ENCODE measurements at regions not wholly inside any gene's neighbourhood (a gene's known extent, or its start where the extent isn't known, plus 50 kb on each side); places are given as distances from the start of the nearest gene placed in this dataset.
A peak's percentile ranks its signal among the peaks of the same experiment; 100 is the strongest.

DNA sequence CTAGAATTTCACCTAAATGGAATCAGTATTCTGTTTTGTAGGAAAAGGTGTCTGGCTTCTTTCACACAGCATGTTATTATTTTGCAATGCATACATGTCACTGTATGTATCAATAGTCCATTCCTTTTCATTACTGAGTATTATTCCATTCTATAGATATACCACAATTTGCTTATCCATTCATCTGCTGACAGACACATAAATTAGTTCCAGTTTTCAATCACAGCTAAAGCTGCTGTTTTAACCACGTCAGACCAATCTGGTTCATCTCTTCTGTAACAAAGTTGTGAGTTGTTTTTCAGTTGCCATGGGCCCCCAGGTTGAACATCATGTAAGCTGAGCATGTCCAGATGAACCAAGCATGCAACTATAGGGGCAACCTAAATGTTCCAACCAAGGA lies 282.1 kb upstream of the MKLN1 start:
- Histone ChIP-seq H3K36me3 (peaks cover 0 to 43% (median 0%) of the 10 kb centered on the region in 3 donors), H3K27me3 (no peaks in the 10 kb centered on the region), H3K4me1 (peaks cover 0 to 63% (median 13%) of the 10 kb centered on the region in 4 donors), H3K4me3 (no peak overlapping the region), H3K9me3 (peaks cover 0 to 6% (median 0%) of the 10 kb centered on the region in 4 donors), H3K27ac (no peak overlapping the region)
- WGBS, 2 donors = 95 to 100% methylated on average over 1 of the region's 1 CpG
- TF ChIP-seq, protein P1, sequence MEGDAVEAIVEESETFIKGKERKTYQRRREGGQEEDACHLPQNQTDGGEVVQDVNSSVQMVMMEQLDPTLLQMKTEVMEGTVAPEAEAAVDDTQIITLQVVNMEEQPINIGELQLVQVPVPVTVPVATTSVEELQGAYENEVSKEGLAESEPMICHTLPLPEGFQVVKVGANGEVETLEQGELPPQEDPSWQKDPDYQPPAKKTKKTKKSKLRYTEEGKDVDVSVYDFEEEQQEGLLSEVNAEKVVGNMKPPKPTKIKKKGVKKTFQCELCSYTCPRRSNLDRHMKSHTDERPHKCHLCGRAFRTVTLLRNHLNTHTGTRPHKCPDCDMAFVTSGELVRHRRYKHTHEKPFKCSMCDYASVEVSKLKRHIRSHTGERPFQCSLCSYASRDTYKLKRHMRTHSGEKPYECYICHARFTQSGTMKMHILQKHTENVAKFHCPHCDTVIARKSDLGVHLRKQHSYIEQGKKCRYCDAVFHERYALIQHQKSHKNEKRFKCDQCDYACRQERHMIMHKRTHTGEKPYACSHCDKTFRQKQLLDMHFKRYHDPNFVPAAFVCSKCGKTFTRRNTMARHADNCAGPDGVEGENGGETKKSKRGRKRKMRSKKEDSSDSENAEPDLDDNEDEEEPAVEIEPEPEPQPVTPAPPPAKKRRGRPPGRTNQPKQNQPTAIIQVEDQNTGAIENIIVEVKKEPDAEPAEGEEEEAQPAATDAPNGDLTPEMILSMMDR (IDR thresholded peaks at IDR 0.05) = no peak
- TF ChIP-seq POLR2A (IDR thresholded peaks at IDR 0.05) (no peak), EP300 (IDR thresholded peaks at IDR 0.05) (no peak)
- DNase-seq (ENCODE audit: low spot score in 2 of 2) = no peak

GRCh38 chr7:131046246-131046645 lies 281.4 kb upstream of the MKLN1 start:
- TF ChIP-seq, protein P1 (IDR thresholded peaks at IDR 0.05) = no peak
- TF ChIP-seq POLR2A (IDR thresholded peaks at IDR 0.05) = no peak
- no peak for TF ChIP-seq EP300 (IDR thresholded peaks at IDR 0.05)
- Histone ChIP-seq H3K9me3 (peaks cover 0 to 6% (median 0%) of the 10 kb centered on the region in 4 donors), H3K4me1 (peaks cover 0 to 63% (median 14%) of the 10 kb centered on the region in 4 donors), H3K27me3 (no peaks in the 10 kb centered on the region), H3K27ac (no peak overlapping the region), H3K36me3 (peaks cover 0 to 47% (median 0%) of the 10 kb centered on the region in 3 donors), H3K4me3 (no peak overlapping the region)
- WGBS, 2 donors = 93 to 96% methylated on average over 1 of the region's 1 CpG
- no peak for DNase-seq (ENCODE audit: low spot score in 2 of 2)

GRCh38 chr7:131047651-131048304 lies 279.9 kb upstream of the MKLN1 start:
- Histone ChIP-seq H3K4me1 (peaks cover 0 to 64% (median 23%) of the 10 kb centered on the region in 4 donors), H3K27me3 (no peaks in the 10 kb centered on the region), H3K9me3 (peaks cover 0 to 6% (median 0%) of the 10 kb centered on the region in 4 donors), H3K27ac (peak overlapping the region in 1 of 4 donors; percentile 31), H3K4me3 (no peak overlapping the region), H3K36me3 (peaks cover 0 to 47% (median 0%) of the 10 kb centered on the region in 3 donors)
- no peak for DNase-seq (ENCODE audit: low spot score in 2 of 2)
- TF ChIP-seq EP300 (IDR thresholded peaks at IDR 0.05) = no peak
- TF ChIP-seq, protein P1 (IDR thresholded peaks at IDR 0.05) = no peak
- TF ChIP-seq POLR2A (IDR thresholded peaks at IDR 0.05) = no peak
- WGBS, 2 donors = 73 to 77% methylated on average over 2 of the region's 2 CpGs

- DNase-seq (ENCODE audit: low spot score in 2 of 2) = no peak
- no peak overlapping the region for H3K4me3 ChIP-seq
- H3K4me1 ChIP-seq = peaks cover 0 to 90% (median 40%) of the 10 kb centered on the region in 4 donors
- H3K27ac ChIP-seq = no peak overlapping the region
- no peaks in the 10 kb centered on the region for H3K27me3 ChIP-seq
- TF ChIP-seq POLR2A (IDR thresholded peaks at IDR 0.05) = no peak
- TF ChIP-seq, protein P1 (IDR thresholded peaks at IDR 0.05) = no peak
- peaks cover 0 to 32% (median 0%) of the 10 kb centered on the region in 3 donors for H3K36me3 ChIP-seq
- H3K9me3 ChIP-seq = no peaks in the 10 kb centered on the region
- WGBS, 2 donors = 95 to 96% methylated on average over 2 of the region's 2 CpGs
These were observed 276.4 kb upstream of the MKLN1 start for GRCh38 chr7:131051304-131051703.

DNA sequence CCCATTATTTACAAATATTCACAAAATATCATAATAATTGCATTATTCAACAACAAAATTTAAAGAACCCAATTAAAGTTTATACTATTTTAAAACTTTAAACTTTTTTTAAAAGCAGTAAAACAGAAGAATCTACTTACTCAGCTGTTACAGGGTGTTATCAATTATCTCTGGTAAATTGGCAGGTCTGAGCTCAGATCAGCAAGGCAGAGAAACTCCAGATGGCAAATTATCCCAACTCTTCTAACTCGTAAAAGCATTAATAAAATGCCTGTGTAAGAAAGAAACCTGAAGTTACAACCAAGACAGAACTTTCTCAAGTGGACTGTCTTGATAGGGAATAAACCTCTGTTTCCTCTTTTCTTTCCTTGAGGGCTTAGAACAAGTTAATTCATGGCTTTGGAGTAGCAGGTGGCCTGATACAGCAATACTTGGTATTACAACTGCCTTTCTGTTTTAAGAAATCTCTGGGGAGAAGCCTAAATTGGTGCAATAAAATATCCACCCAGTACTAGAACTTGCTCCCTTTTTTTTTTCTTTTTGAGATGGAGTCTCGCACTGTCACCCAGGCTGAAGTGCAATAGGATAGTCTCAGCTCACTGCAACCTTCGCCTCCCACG lies 275.3 kb upstream of the MKLN1 start:
- Histone ChIP-seq H3K4me1 (peaks cover 0 to 97% (median 49%) of the 10 kb centered on the region in 4 donors), H3K27me3 (no peaks in the 10 kb centered on the region), H3K36me3 (peaks cover 0 to 26% (median 0%) of the 10 kb centered on the region in 3 donors), H3K27ac (no peak overlapping the region), H3K4me3 (no peak overlapping the region), H3K9me3 (no peaks in the 10 kb centered on the region)
- no peak for DNase-seq (ENCODE audit: low spot score in 2 of 2)
- TF ChIP-seq EP300 (IDR thresholded peaks at IDR 0.05) (no peak), POLR2A (IDR thresholded peaks at IDR 0.05) (no peak)
- TF ChIP-seq, protein P1 (IDR thresholded peaks at IDR 0.05) = no peak
- 74 to 77% methylated on average over 4 of the region's 4 CpGs for WGBS, 2 donors

Measured in tibial nerve (tissue), 4 donors.